Thoracic aorta (tissue), 2 donors: ENCODE measurements at regions not wholly inside any gene's neighbourhood (a gene's known extent, or its start where the extent isn't known, plus 50 kb on each side); places are given as distances from the start of the nearest gene placed in this dataset.

Experiments
- ATAC-seq: fragments of 150-250 bp; one replicate; pipeline ENCODE4 v1.8.0; 2017; ENCODE audit warnings: low read depth; ENCODE audit not compliant: insufficient number of reproducible peaks, low FRiP score
- DNase-seq: peaks from one replicate; pipeline ENCODE4 v3.0.0-alpha.2; 2020; ENCODE audit warnings: low spot score
- H3K27ac ChIP-seq, 2 donors: fragments of 200-600 bp; sonication (generic); 1 replicate in 1 of 2; 2 replicates in 1 of 2; pipeline ENCODE4 v1.5.1; 2016; ENCODE audit warnings: mild to moderate bottlenecking in 2 of 2, moderate library complexity in 2 of 2
- H3K27me3 ChIP-seq: fragments of 200-600 bp; sonication (generic); replicated peaks from 2 replicates; pipeline ENCODE4 v1.6.0; 2016; ENCODE audit warnings: mild to moderate bottlenecking; ENCODE audit not compliant: insufficient read depth
- H3K36me3 ChIP-seq: fragments of 200-600 bp; sonication (generic); one replicate; pipeline ENCODE4 v1.5.1; 2016
- H3K4me1 ChIP-seq, 2 donors: fragments of 200-600 bp; sonication (generic); 1 replicate in 1 of 2; 2 replicates in 1 of 2; pipeline versions ENCODE4 v1.5.1 to v1.6.0; 2016; ENCODE audit warnings: low read depth in 2 of 2, mild to moderate bottlenecking in 1 of 2; ENCODE audit not compliant: control insufficient read depth in 1 of 2
- H3K4me3 ChIP-seq: fragments of 200-600 bp; sonication (generic); 2 replicates; pipeline ENCODE4 v1.5.1; 2016; ENCODE audit warnings: mild to moderate bottlenecking
- H3K9me3 ChIP-seq: fragments of 200-600 bp; sonication (generic); 2 replicates; pipeline ENCODE4 v1.5.1; 2016
- TF ChIP-seq, protein P1 (sequence below): fragments of 200-600 bp; sonication (generic); IDR thresholded peaks from one replicate; pipeline ENCODE4 v1.5.1; 2019; ENCODE audit warnings: antibody characterized with exemption

DNA sequence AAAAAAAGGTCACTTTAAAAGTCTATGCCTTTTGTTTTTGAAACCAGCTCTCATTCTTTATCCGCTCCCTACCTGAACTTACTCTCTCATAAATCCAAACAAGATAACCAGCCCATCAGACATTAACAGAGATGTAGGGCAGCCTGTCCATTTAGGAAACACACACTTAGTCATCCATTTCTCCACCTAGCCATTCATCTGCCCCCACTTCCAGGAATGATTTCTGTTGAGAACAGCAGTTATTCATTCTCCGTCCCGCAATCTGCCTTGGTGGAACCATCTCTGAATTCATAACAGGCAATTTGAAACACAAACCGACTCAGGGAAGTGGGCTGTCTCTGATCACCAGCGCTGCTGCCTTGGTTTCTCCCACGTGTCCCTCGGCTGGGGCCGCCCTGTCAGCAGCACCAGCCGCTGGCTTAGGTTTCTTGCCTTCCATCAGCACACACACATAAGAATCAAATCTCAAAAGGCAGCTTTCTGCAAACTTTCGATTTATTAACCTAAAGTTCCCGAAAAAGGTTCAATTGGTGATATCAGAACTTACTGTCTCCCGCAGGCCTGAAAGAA is 528.2 kb upstream of the NRP1 start:
- no peak overlapping the region for H3K4me3 ChIP-seq
- no peak for DNase-seq
- H3K4me1 ChIP-seq = peaks cover 0 to 8% of the 10 kb centered on the region in 2 donors
- no peaks in the 10 kb centered on the region for H3K9me3 ChIP-seq
- ATAC-seq = no peak
- TF ChIP-seq, protein P1, sequence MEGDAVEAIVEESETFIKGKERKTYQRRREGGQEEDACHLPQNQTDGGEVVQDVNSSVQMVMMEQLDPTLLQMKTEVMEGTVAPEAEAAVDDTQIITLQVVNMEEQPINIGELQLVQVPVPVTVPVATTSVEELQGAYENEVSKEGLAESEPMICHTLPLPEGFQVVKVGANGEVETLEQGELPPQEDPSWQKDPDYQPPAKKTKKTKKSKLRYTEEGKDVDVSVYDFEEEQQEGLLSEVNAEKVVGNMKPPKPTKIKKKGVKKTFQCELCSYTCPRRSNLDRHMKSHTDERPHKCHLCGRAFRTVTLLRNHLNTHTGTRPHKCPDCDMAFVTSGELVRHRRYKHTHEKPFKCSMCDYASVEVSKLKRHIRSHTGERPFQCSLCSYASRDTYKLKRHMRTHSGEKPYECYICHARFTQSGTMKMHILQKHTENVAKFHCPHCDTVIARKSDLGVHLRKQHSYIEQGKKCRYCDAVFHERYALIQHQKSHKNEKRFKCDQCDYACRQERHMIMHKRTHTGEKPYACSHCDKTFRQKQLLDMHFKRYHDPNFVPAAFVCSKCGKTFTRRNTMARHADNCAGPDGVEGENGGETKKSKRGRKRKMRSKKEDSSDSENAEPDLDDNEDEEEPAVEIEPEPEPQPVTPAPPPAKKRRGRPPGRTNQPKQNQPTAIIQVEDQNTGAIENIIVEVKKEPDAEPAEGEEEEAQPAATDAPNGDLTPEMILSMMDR = no peak
- no peaks in the 10 kb centered on the region for H3K27me3 ChIP-seq
- H3K27ac ChIP-seq = no peak overlapping the region
- no peaks in the 10 kb centered on the region for H3K36me3 ChIP-seq

DNA sequence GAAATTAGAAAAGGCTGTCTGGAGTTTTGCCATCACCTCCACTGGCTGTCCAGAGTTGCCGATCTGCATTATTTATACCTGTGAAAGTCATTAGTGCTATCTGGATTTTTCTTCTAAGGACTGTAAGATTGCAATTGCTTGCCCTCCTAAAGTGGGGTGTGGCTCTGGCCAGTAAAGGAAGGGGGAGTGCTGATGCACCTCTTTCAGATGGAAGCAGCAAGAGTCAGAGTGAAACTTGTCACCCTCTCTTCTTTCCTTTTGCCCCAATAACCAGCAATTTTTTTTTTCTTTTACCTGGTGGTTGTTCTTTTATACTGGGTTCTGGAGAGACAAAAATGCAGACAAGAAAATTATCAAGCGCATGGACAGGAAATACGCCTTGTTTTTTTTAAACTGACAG is 527.4 kb upstream of the NRP1 start:
- TF ChIP-seq, protein P1 = no peak
- DNase-seq (no peak), ATAC-seq (no peak)
- Histone ChIP-seq H3K27ac (no peak overlapping the region), H3K27me3 (no peaks in the 10 kb centered on the region), H3K4me3 (no peak overlapping the region), H3K36me3 (no peaks in the 10 kb centered on the region), H3K4me1 (peaks cover 0 to under 1% of the 10 kb centered on the region in 2 donors), H3K9me3 (no peaks in the 10 kb centered on the region)

DNA sequence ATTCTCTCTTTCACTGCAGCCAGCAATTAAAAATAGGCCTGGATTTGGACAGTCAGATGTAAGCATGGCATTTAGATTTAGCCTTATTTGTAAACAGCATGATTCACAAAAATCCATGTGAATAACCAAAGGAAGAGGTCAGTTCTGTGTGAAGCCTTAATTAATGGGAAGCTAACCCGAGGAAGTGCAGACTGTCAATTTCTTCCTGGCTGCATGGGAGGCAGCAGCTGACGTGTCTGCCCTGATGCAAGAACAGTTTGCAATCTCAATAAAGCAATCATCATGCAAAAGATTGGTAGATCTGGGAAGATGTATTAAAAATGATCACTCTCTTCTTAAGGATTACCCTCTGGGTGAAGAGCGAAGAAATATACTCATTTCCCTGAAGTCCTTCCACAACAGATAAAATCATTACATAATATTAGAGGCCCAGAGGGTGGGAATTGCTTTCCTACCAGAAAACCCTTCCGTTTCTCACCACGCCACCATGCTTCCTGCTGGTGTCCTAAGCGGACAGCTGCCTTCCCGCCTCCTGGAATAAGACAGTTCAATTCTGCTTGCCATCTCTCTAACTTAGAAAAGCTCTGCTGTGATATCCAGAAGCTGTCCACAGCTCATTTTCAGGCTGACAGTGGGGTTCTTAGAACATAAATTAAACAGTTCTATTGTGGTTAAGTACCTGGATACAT is 526.7 kb upstream of the NRP1 start:
- ATAC-seq (no peak), DNase-seq (no peak)
- no peaks in the 10 kb centered on the region for H3K36me3 ChIP-seq
- H3K4me3 ChIP-seq = no peak overlapping the region
- H3K4me1 ChIP-seq = no peaks in the 10 kb centered on the region
- TF ChIP-seq, protein P1 = no peak
- H3K27ac ChIP-seq = no peak overlapping the region
- no peaks in the 10 kb centered on the region for H3K27me3 ChIP-seq
- H3K9me3 ChIP-seq = no peaks in the 10 kb centered on the region

DNA sequence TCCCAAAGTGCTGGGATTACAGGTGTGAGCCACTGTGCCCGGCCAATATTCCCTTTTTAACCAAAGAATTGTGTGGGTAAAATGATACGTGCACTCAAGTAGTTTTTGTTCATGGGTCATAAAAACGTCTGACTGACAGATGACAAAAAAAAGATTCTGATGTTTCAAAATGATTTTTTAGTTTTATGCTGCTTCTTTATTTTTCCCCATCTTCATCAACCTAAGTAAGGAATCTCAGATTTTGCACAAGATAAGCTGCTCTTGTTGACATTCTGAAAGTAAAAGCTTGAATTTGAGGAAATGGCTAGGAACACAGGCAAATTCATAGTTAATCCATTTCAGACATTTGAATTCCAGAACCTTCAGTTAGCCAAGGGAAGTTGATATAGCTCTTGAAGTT is 526.1 kb upstream of the NRP1 start:
- H3K4me1 ChIP-seq = no peaks in the 10 kb centered on the region
- H3K27ac ChIP-seq = no peak overlapping the region
- no peak overlapping the region for H3K4me3 ChIP-seq
- TF ChIP-seq, protein P1 = no peak
- no peaks in the 10 kb centered on the region for H3K27me3 ChIP-seq
- no peaks in the 10 kb centered on the region for H3K9me3 ChIP-seq
- DNase-seq (no peak), ATAC-seq (no peak)
- no peaks in the 10 kb centered on the region for H3K36me3 ChIP-seq

DNA sequence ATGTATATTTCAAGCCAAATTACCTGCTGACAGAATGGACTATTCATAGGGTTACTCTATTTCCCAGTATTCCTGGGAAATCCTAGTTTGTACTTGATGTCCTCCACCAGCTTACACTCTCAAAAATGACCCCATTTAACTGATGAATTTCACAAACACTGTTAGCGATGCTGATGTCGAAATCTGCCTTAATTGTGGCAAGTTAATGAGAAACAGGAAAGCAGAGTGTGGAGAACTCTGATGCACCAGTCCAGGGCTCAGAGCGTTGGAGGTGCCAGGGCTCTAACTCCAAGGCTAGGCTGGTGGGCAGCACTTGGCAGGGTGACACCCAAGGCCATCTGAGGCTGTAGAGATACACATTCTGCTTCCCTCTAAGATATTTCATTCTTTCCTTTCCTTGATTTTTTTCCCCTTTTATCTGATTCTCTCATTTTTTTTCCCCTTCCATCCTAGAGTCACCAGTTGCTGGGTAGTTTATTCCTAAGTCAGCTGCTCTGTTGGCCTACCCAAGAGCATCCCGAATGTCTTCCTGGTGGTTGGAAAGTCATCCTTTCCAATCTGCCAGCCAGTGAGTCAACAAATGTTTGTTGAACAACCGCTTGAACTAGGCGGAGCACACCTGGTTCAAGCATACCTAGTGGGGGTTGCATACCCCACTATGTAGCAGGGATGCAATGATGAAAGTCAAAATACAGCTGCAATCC is 525.0 kb upstream of the NRP1 start:
- Histone ChIP-seq H3K4me1 (no peaks in the 10 kb centered on the region), H3K27me3 (no peaks in the 10 kb centered on the region), H3K27ac (no peak overlapping the region), H3K9me3 (no peaks in the 10 kb centered on the region), H3K4me3 (no peak overlapping the region), H3K36me3 (no peaks in the 10 kb centered on the region)
- DNase-seq (no peak), ATAC-seq (no peak)
- TF ChIP-seq, protein P1 = no peak
